Suprapubic skin (tissue), 4 donors: ENCODE measurements at regions not wholly inside any gene's neighbourhood (a gene's known extent, or its start where the extent isn't known, plus 50 kb on each side); places are given as distances from the start of the nearest gene placed in this dataset.

Experiments used
- CTCF ChIP-seq, 2 donors: fragments of 200-600 bp in 1 of 2; fragments of 450-650 bp in 1 of 2; sonication (generic) in 1 of 2; IDR thresholded peaks; one replicate each; pipeline ENCODE4 v1.5.1; 2016 to 2019; ENCODE audit warnings: antibody characterized with exemption in 2 of 2, mild to moderate bottlenecking in 1 of 2, moderate library complexity in 1 of 2
- EP300 ChIP-seq: sonication (generic); formaldehyde crosslinking; IDR thresholded peaks from one replicate; pipeline ENCODE4 v1.6.1; 2017; ENCODE audit warnings: antibody characterized with exemption
- POLR2A ChIP-seq, 2 donors: fragments of 450-650 bp; IDR thresholded peaks; one replicate each; pipeline ENCODE4 v1.6.1; 2017; ENCODE audit warnings: antibody characterized with exemption in 2 of 2, mild to moderate bottlenecking in 2 of 2, moderate library complexity in 2 of 2
- POLR2AphosphoS5 ChIP-seq, 3 donors: sonication (generic); formaldehyde crosslinking; IDR thresholded peaks; one replicate each; pipeline ENCODE4 v1.6.1; 2017; ENCODE audit warnings: antibody characterized with exemption in 3 of 3

- no peak for TF ChIP-seq CTCF (IDR thresholded peaks at IDR 0.05)
- no peak for TF ChIP-seq POLR2A (IDR thresholded peaks at IDR 0.05)
- TF ChIP-seq POLR2AphosphoS5 (IDR thresholded peaks at IDR 0.05), result no peak
- no peak for TF ChIP-seq EP300
Observed at GRCh38 chr3:83063446-83063845, 1302.0 kb upstream of the GBE1 start.
